ENCODE measurements at regions not wholly inside any gene's neighbourhood (a gene's known extent, or its start where the extent isn't known, plus 50 kb on each side); places are given as distances from the start of the nearest gene placed in this dataset.

GRCh38 chr14:75374911-75375310 is 52.9 kb upstream of the JDP2 start:
- TF ChIP-seq POLR2A (IDR thresholded peaks at IDR 0.05) (no peak), CTCF (IDR thresholded peaks at IDR 0.05) (no peak)

Measured in testis (tissue), 2 donors.